ENCODE measurements at regions not wholly inside any gene's neighbourhood (a gene's known extent, or its start where the extent isn't known, plus 50 kb on each side); places are given as distances from the start of the nearest gene placed in this dataset.

- no peak for DNase-seq
Measured at GRCh38 chr3:144308396-144308795, 336.8 kb downstream of the DIPK2A start.

DNA sequence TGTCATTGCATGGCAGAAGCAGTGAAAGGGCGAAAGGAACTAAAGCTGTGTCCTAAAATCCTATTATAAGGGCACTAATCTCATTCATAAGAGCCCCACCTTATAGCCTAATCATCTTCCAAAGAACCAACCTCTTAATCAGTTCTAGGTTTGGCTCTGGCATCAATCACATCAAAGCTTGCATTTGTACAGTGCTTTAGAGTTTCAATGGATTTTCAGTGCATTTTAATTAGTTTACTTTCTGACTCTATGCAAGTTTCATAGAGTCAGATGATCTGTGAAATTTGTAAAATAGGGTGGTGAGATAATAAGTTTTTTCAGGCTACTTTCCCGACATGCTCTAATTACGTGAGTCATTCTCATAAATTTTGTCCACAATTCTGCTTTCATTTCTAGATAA, 341.1 kb downstream of the DIPK2A start:
- DNase-seq = no peak

DNA sequence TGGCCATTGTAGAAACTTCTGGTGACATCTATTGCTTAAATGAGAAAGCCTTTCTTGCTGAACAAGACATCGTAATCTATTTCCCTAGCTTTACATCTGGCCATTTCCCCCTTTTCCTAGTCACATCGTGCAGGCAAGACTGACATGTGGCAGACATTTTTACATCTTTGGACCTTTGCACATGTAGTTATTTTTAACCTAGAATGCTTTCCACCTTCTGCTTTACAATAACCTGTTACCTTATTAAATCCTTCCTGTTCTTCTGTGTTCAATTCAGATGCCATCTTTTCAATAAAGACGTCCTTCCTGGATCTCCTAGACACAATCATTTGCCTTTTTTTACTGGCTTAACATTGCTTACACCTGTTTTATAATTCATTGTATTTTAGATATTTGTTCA, 343.3 kb downstream of the DIPK2A start:
- DNase-seq = no peak

DNA sequence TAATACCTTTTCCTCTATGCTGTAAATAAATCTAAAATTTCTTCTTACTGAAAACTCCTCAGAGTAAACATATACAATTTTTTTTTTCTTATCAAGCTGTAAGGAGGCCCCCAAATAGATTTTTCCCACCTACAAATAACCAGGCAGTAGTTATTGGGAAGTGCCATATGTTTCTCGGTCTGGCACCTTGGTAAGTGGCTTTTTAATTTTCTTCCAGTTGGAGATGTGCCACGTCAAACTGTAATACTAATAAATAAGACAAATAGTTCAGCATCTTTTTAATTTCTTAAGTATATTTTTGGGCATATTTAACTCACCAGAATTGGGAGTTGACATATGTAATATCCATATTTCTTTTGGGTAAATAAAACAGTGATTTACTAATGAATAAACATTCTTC, 346.3 kb downstream of the DIPK2A start:
- DNase-seq = no peak

DNA sequence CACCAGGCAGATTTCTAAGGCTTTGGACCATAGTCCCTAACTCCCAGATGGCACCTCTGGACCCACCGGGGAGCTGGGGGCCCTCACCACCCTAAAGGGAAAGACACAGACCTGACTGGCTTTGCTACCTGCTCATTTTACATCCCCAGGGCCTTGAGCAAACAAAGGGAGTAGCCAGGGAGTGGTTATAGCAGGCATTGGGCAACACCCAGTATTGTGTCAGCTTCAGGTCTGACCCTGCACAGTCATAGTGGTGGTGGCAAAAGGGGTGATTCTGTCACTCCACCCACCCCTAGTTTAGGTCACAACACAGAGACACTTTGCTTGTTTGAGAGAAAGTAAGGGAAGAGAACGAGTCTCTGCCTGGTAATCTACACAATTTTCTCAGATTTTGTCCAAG, 352.5 kb downstream of the DIPK2A start:
- no peak for DNase-seq

DNA sequence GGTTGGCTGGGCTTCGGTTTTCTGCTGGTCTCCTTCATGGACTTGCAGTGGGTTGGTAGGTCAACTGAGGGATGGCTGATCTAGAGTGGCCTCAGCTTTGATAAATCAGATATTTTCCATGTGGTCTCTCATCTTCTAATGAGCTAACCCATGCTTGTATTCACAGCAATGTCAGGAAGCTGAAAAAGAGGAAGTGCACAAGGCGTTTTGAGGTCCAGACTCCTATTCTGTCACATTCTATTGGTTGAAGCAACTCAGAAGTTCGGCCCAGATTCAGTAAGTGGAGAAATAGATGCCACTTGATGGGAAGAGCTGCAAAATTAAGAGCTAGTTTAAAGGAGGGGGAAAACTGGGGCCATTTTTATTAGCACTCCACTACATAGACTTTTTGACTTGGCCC, 361.2 kb downstream of the DIPK2A start:
- DNase-seq = no peak

DNA sequence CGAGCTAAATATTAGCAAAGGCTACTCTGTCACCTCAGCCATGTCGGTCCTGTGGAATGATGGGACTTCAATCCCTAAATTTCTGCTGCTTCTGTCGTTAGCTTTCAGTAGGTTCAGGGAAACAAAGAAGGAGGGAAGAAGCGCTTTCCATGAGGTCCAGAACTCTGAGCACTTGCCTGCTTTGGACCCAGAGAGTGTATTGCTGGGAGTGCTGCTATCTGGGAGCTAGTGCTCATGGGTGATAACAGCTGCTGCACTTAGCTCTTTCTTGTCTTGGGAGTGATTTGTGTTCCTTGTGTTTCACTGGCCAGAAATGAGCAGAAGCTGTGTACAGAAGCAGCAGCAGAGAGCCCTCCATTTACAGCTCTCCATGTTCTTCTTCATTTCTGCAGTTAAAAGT, 369.8 kb downstream of the DIPK2A start:
- no peak for DNase-seq

GRCh38 chr3:144343343-144343742, 371.7 kb downstream of the DIPK2A start:
- no peak for DNase-seq

DNA sequence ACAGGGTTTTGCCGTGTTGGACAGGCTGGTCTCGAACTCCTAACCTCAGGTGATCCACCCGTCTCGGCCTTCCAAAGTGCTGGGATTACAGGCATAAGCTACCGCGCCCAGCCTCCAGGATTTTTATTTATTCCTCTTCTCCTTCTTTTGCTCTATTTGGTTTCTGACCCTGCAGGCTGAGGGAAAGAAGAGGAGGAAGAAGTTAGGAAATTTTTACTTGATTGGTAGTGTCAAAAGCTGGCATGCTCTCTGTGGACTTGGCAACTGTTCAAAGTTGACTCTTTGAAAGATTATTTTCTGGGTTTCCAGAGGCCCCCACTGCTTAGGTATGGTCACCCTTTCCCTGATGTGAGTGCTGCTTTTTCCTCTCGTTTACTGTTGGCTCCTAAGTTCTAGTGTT, 372.2 kb downstream of the DIPK2A start:
- DNase-seq = no peak

DNA sequence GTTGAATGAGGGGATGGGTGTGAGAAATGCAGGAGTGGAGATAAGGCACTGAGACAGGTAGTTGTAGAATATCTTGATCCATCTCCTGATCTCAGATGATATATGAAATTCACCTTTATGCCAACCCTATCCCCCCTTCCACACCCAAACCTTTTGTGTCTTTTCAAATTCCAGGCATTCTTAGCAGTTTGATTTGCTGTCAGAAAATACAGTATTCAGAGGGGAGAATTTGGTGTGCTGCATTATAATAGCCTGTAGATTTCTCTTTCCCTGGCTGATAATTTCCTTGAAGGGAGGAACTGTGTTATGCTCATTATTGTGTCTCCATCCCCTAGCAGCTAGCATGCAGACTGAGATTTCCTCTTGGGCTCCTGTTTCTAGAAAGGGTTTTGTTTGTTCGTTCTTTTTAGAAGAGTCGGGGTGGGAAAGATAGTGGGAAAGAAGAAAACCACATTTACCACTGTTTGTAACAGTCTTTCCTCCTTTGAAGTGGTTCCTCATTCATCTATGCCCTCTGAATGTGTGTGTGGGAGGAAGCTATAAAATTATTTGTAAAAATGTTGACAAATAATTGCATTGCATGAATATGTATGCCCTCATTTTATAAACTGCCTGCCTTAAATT, 373.4 kb downstream of the DIPK2A start:
- no peak for DNase-seq

DNA sequence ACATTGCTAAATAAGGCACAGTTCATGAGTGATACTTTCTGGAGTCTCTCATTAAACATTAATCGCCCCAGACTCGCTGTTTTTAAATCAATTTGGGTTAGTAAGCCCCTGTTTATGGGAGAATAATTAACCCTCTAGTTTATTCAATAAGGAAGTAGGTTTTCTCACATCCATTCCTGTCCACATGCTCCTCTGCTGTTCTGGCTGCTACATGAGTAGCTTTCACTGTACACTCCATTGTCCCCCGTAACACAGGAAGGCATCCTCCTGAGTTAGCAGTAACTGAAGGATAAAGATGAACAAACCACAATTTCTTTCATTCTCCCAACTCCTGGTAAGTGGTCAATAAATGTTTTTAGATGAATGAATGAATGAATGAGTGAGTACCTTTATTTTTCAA, 378.5 kb downstream of the DIPK2A start:
- no peak for DNase-seq

- DNase-seq = no peak
Measured at GRCh38 chr3:144351011-144351410, 379.4 kb downstream of the DIPK2A start.

GRCh38 chr3:144351773-144352365, 380.2 kb downstream of the DIPK2A start:
- no peak for DNase-seq

DNA sequence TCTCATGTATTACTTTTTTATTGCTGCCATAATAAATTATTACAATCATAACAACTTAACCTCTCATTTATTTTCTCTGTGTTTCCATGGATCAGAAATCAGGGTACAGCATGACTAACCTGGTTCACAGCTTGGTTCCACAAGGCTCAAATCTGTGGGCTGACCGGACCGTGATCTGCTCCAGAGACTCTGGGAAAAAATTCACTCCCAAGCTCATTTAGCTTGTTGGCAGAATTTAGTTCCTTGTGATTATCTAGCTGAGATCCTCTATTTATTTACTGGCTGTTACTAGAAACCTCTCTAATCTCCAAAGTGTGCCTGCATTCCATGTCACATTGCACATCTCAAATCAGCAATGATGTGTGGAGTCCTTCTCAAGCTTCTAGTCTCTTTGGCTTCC, 386.6 kb downstream of the DIPK2A start:
- no peak for DNase-seq

GRCh38 chr3:144361002-144361401, 389.4 kb downstream of the DIPK2A start:
- DNase-seq = no peak

DNA sequence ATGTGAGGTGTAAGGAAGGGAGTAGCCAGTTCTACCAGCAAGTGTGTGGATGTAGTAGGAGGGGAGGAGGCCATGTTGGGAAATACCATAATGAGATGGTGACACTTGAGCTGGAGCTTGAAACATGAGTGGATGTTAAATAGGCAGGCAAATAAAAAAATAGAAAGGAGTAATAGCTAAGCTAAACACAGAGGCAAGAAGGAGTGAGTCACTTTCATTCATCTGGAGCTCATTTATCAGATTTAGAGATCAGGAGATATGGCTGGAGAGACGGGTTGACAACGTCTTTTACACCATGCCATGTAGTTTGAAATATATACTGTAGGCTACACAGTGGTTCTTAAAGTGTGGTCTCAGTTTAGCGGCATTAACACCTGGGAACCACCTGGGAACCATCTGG, 390.5 kb downstream of the DIPK2A start:
- DNase-seq = no peak

- DNase-seq = no peak
Measured at GRCh38 chr3:144363856-144364255, 392.2 kb downstream of the DIPK2A start.

- no peak for DNase-seq
Measured at GRCh38 chr3:144364737-144365136, 393.1 kb downstream of the DIPK2A start.

DNA sequence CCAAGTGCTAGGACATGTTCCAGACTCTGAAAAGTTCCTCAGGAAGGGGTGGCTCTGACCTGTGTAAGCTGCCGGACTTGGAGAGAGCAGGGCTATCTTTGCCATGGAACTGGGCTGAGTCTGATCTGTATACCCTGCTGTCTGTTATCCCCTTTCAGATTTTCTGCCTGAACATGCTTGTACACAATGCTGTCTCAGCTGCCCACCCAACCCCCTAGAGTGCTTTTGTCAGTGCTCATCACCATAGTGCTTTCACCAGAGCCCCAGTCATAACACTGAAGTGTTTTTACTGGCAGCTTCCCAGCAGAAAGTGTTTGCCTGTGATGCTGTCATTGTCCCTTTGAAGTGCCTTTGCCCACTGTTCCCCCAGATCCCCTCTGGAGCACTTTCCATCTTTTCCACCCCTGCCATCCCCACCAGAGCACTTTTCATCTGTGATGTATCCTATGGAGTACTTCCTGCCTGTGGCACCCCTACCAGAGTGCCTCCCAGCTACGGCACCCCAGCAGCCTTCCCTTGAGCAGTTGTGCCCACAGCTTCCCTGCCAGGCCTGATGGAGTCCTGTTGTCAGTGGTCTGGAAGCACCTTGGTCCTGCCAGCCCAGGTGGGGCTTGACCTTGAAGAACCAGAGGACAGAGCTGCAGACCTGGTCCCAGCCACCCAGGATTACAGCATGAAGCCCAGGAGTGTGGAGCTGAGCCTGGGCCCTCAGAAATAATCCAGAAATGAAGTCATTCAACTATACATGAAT, 397.7 kb downstream of the DIPK2A start:
- no peak for DNase-seq

GRCh38 chr3:144375088-144375487, 403.5 kb downstream of the DIPK2A start:
- no peak for DNase-seq

GRCh38 chr3:144380849-144381248, 409.2 kb downstream of the DIPK2A start:
- no peak for DNase-seq

- no peak for DNase-seq
Measured at GRCh38 chr3:144381607-144382006, 410.0 kb downstream of the DIPK2A start.

- DNase-seq = no peak
Measured at GRCh38 chr3:144384241-144384979, 412.8 kb downstream of the DIPK2A start.

- DNase-seq = no peak
Measured at GRCh38 chr3:144390786-144391185, 419.2 kb downstream of the DIPK2A start.
